Tibial nerve (tissue), 3 donors: ENCODE measurements at regions not wholly inside any gene's neighbourhood (a gene's known extent, or its start where the extent isn't known, plus 50 kb on each side); places are given as distances from the start of the nearest gene placed in this dataset.

ENCODE experiments used
- CTCF ChIP-seq, 5 experiments: fragments of 200-600 bp in 3 of 5; fragments of 450-650 bp in 2 of 5; sonication (generic) in 3 of 5; IDR thresholded peaks; one replicate each; pipeline ENCODE4 v1.5.1; 2016 to 2019; ENCODE audit warnings: antibody characterized with exemption in 5 of 5, mild to moderate bottlenecking in 3 of 5, moderate library complexity in 2 of 5
- POLR2A ChIP-seq, 2 donors: fragments of 450-650 bp; IDR thresholded peaks; one replicate each; pipeline ENCODE4 v1.6.1; 2017; ENCODE audit warnings: antibody characterized with exemption in 2 of 2, mild to moderate bottlenecking in 2 of 2, moderate library complexity in 2 of 2

DNA sequence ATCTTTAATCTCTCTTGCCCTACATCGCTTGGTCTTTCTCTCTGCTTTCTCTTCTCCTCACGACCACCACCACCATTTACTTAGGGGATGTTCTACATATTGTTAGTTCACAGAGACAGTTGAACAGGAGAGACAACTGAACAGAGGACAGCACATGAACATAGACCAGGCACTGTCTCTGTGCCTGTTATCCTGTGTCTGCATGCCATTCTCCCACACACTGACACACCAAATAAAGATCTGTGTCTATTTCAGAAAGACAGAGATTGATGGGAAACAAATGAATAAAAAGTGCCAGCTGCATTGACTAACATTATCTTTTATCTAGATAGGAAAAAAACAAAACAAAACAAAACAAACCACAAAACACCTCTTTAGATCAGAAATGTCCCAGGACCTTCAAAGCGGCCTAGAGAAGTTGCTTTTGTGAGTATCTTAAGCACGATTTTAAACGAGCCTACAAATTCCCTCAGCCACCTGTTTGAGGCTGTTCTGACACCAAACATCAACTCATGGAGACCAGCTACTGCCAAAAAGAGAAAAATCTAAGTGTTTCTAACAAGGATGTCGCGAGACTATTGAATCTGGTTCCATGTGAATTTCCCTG is 77.6 kb upstream of the PARP11 start:
- TF ChIP-seq CTCF (IDR thresholded peaks at IDR 0.05) (no peak), POLR2A (IDR thresholded peaks at IDR 0.05) (no peak)
